ENCODE measurements at regions not wholly inside any gene's neighbourhood (a gene's known extent, or its start where the extent isn't known, plus 50 kb on each side); places are given as distances from the start of the nearest gene placed in this dataset.
A peak's percentile ranks its signal among the peaks of the same experiment; 100 is the strongest.

GRCh38 chr3:159859836-159860235 is 128.8 kb upstream of the IL12A start:
- Histone ChIP-seq H3K9me3 (no peaks in the 10 kb centered on the region), H3K4me1 (peaks cover 0 to 87% (median 39%) of the 10 kb centered on the region in 4 donors)

GRCh38 chr3:159860269-159861116 is 128.1 kb upstream of the IL12A start:
- TF ChIP-seq, protein P1, sequence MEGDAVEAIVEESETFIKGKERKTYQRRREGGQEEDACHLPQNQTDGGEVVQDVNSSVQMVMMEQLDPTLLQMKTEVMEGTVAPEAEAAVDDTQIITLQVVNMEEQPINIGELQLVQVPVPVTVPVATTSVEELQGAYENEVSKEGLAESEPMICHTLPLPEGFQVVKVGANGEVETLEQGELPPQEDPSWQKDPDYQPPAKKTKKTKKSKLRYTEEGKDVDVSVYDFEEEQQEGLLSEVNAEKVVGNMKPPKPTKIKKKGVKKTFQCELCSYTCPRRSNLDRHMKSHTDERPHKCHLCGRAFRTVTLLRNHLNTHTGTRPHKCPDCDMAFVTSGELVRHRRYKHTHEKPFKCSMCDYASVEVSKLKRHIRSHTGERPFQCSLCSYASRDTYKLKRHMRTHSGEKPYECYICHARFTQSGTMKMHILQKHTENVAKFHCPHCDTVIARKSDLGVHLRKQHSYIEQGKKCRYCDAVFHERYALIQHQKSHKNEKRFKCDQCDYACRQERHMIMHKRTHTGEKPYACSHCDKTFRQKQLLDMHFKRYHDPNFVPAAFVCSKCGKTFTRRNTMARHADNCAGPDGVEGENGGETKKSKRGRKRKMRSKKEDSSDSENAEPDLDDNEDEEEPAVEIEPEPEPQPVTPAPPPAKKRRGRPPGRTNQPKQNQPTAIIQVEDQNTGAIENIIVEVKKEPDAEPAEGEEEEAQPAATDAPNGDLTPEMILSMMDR (IDR thresholded peaks at IDR 0.05): no peak
- DNase-seq: no peak
- Histone ChIP-seq H3K36me3 (no peaks in the 10 kb centered on the region), H3K4me3 (no peak overlapping the region), H3K9me3 (no peaks in the 10 kb centered on the region), H3K27ac (no peak overlapping the region), H3K27me3 (no peaks in the 10 kb centered on the region), H3K4me1 (peaks cover 0 to 89% (median 43%) of the 10 kb centered on the region in 4 donors)
- intact Hi-C loops (cut with DNase I; ENCODE audit: low total_unique reads): no loop called here

More at GRCh38 chr3:159859836-159860235, 128.8 kb upstream of the IL12A start:
- no peaks in the 10 kb centered on the region for H3K36me3 ChIP-seq
- no peak for DNase-seq
- intact Hi-C loops (cut with DNase I; ENCODE audit: low total_unique reads): no loop called here
- TF ChIP-seq, protein P1 (IDR thresholded peaks at IDR 0.05): no peak
- H3K27me3 ChIP-seq: no peaks in the 10 kb centered on the region
- no peak overlapping the region for H3K27ac ChIP-seq
- no peak overlapping the region for H3K4me3 ChIP-seq

DNA sequence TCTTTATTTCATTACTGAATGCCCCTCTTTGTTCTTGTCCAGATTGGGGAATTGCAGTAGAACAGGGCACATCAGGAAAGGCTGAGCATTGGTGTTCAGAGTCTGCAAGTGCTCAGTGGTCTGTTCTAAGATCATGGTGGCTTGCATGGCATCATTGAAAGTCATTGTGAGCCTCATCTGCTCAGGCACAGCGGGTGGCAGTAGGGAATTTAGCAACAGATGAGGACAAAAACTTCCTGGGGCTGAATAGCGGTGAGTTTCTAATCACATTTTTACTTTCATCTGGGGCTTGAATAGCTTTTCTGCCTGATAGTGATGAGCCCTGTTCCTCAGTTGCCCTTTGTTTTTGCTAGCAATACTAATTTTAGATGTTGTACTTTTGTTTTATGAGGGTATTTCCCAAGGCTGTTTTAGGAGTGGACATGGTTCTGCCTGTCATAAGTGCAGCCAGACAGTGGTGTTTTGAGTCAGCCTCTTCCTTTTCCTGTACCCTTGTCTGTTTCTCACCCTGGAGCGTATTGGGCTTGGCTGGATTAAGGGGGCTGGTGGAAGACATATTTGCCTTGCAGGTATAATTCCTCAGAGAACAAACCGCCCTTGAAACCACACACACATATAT is 127.2 kb upstream of the IL12A start:
- intact Hi-C loops (cut with DNase I; ENCODE audit: low total_unique reads): no loop called here
- no peak for DNase-seq
- peaks cover 0 to 89% (median 40%) of the 10 kb centered on the region in 4 donors for H3K4me1 ChIP-seq
- no peaks in the 10 kb centered on the region for H3K27me3 ChIP-seq
- no peaks in the 10 kb centered on the region for H3K36me3 ChIP-seq
- no peak overlapping the region for H3K4me3 ChIP-seq
- H3K9me3 ChIP-seq: no peaks in the 10 kb centered on the region
- TF ChIP-seq, protein P1 (IDR thresholded peaks at IDR 0.05): no peak
- H3K27ac ChIP-seq: no peak overlapping the region

DNA sequence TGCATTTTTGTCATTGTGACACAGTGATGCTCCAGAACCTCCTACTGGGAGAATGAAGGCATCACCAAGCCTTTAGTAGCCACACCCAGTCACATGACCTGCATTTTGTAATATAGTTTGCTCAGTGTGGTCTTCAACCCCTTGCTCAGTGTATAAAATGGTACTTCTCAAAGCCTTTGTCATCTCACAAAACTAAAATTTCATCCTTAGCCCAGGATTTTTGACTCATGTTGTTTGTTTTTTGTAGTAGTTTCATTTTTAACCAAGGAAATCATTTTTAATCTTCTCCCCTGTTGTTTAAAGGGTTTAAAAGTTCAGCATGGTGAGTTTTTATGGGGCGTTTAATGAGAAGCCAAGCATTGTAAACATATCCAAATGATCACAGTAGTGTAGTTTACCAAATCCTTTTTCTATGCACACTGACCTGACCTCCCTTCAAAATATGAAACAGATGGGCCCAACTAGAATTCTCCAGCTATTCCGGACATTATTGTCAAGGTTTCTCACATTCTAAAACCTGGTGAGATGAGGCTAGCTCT is 123.5 kb upstream of the IL12A start:
- H3K4me1 ChIP-seq: peaks cover 0 to 73% (median 27%) of the 10 kb centered on the region in 4 donors
- TF ChIP-seq, protein P1 (IDR thresholded peaks at IDR 0.05): no peak
- intact Hi-C loops (cut with DNase I; ENCODE audit: low total_unique reads): no loop called here
- DNase-seq: no peak
- H3K36me3 ChIP-seq: peaks cover 0 to 7% (median 0%) of the 10 kb centered on the region in 3 donors
- H3K27ac ChIP-seq: peak overlapping the region; percentile 34 to 43
- H3K27me3 ChIP-seq: no peaks in the 10 kb centered on the region
- H3K4me3 ChIP-seq: no peak overlapping the region
- no peaks in the 10 kb centered on the region for H3K9me3 ChIP-seq

DNA sequence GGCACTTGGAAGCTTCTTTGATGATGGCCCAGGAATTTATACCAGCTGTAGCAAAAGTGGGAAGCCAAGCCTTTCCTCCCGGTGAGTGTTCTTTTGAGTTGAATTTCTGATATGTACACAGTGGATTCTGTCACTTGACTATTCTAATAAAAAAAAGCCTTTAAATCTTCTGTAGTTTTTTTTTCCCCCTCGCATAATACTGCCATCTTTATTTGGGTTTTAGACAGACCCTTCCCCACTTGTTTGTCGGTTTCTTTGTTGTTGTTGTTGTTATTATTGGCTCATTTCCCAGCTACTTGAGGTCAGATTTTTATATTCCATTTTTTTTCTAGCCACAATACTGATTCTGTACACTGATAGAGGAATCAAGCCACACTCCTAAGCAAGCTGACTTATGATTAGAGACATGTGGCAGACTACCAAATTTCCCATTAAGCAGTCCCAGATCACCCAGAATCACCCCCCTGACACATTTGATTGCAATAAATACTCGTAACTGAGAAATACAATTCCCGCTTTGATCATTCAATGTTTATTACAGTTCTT is 122.4 kb upstream of the IL12A start:
- Histone ChIP-seq H3K27ac (peak overlapping the region; percentile 34 to 43), H3K9me3 (no peaks in the 10 kb centered on the region), H3K36me3 (peaks cover 0 to 7% (median 0%) of the 10 kb centered on the region in 3 donors), H3K4me1 (peaks cover 0 to 61% (median 23%) of the 10 kb centered on the region in 4 donors), H3K4me3 (no peak overlapping the region), H3K27me3 (no peaks in the 10 kb centered on the region)
- TF ChIP-seq, protein P1 (IDR thresholded peaks at IDR 0.05): no peak
- intact Hi-C loops (cut with DNase I; ENCODE audit: low total_unique reads): no loop called here
- no peak for DNase-seq
